Right lobe of liver (tissue), 4 donors: ENCODE measurements at regions not wholly inside any gene's neighbourhood (a gene's known extent, or its start where the extent isn't known, plus 50 kb on each side); places are given as distances from the start of the nearest gene placed in this dataset.

Source experiments
- CTCF ChIP-seq, 4 donors: fragments of 200-600 bp in 3 of 4; fragments of 450-650 bp in 1 of 4; IDR thresholded peaks; one replicate each; pipeline versions ENCODE4 v1.5.1 to v1.8.0; 2016 to 2022; ENCODE audit warnings: antibody characterized with exemption in 4 of 4, mild to moderate bottlenecking in 2 of 4
- POLR2A ChIP-seq: fragments of 450-650 bp; IDR thresholded peaks from one replicate; pipeline ENCODE4 v1.6.1; 2017; ENCODE audit warnings: antibody characterized with exemption, mild to moderate bottlenecking
- donor health status: DM: no; HTN: no; CAD: no.
- donor health status: DM: no; HTN: no; CAD: no.
- donor health status: DM: no; HTN: yes; CAD: no.

DNA sequence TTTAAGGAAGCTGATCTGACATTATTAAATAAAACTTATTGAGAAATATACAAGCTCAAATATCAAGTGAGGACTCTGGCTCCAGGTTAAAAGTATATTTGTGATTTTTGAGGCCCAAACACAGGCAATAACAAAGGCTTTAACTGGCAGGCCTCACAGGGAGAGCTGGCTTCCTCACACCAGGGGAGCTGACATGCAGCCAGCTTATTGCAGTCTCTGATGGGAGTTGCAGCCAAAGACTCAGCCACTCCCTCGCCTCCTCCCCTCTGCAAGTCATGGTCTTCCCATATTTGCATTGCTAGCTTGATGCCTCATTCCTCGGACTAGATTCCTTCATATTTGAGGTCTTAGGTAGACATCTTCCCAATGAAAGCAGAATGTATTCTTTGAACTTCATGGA, 647.1 kb upstream of the SLITRK6 start:
- TF ChIP-seq CTCF (IDR thresholded peaks at IDR 0.05) (no peak), POLR2A (no peak)
